ENCODE measurements at regions not wholly inside any gene's neighbourhood (a gene's known extent, or its start where the extent isn't known, plus 50 kb on each side); places are given as distances from the start of the nearest gene placed in this dataset.

DNA sequence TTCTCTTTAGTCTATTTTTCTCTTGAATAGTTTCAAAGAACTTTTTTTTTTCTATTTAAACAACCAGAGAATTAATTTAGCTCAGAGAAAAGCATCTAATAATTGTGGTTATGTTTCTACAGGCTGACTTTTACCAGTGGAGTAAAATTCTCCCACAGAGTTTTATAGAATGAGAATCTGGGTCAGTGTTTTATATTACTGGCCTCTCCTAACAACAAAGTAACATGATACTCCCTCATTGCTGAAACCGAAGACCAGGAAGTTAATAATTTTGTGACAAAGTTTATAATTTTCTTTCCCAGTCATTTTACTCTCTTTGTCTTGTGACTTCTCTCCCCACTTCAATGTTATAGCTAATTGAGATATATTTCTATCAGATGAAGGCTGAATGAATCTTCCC lies 946.9 kb downstream of the EPHA3 start:
- TF ChIP-seq, protein P1, sequence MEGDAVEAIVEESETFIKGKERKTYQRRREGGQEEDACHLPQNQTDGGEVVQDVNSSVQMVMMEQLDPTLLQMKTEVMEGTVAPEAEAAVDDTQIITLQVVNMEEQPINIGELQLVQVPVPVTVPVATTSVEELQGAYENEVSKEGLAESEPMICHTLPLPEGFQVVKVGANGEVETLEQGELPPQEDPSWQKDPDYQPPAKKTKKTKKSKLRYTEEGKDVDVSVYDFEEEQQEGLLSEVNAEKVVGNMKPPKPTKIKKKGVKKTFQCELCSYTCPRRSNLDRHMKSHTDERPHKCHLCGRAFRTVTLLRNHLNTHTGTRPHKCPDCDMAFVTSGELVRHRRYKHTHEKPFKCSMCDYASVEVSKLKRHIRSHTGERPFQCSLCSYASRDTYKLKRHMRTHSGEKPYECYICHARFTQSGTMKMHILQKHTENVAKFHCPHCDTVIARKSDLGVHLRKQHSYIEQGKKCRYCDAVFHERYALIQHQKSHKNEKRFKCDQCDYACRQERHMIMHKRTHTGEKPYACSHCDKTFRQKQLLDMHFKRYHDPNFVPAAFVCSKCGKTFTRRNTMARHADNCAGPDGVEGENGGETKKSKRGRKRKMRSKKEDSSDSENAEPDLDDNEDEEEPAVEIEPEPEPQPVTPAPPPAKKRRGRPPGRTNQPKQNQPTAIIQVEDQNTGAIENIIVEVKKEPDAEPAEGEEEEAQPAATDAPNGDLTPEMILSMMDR (IDR thresholded peaks at IDR 0.05; ENCODE audit: low read depth, low read length, missing input control) = no peak
- TF ChIP-seq RAD21 (IDR thresholded peaks at IDR 0.05) (no peak), JUND (IDR thresholded peaks at IDR 0.05) (no peak), SP1 (IDR thresholded peaks at IDR 0.05) (no peak), RXRA (IDR thresholded peaks at IDR 0.05) (no peak), FOXA1 (IDR thresholded peaks at IDR 0.05) (no peak), YY1 (IDR thresholded peaks at IDR 0.05) (no peak), GABPA (IDR thresholded peaks at IDR 0.05 in 1 of 2, conservative IDR thresholded peaks at IDR 0.05 in 1 of 2) (no peak), TAF1 (conservative IDR thresholded peaks at IDR 0.05) (no peak)
- TF ChIP-seq, protein P2, sequence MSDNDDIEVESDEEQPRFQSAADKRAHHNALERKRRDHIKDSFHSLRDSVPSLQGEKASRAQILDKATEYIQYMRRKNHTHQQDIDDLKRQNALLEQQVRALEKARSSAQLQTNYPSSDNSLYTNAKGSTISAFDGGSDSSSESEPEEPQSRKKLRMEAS (IDR thresholded peaks at IDR 0.05) = no peak
- TF ChIP-seq, protein P3, sequence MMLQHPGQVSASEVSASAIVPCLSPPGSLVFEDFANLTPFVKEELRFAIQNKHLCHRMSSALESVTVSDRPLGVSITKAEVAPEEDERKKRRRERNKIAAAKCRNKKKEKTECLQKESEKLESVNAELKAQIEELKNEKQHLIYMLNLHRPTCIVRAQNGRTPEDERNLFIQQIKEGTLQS (IDR thresholded peaks at IDR 0.05) = no peak
- TF ChIP-seq, protein P4, sequence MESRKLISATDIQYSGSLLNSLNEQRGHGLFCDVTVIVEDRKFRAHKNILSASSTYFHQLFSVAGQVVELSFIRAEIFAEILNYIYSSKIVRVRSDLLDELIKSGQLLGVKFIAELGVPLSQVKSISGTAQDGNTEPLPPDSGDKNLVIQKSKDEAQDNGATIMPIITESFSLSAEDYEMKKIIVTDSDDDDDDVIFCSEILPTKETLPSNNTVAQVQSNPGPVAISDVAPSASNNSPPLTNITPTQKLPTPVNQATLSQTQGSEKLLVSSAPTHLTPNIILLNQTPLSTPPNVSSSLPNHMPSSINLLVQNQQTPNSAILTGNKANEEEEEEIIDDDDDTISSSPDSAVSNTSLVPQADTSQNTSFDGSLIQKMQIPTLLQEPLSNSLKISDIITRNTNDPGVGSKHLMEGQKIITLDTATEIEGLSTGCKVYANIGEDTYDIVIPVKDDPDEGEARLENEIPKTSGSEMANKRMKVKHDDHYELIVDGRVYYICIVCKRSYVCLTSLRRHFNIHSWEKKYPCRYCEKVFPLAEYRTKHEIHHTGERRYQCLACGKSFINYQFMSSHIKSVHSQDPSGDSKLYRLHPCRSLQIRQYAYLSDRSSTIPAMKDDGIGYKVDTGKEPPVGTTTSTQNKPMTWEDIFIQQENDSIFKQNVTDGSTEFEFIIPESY (IDR thresholded peaks at IDR 0.05) = no peak
- TF ChIP-seq, protein P5, sequence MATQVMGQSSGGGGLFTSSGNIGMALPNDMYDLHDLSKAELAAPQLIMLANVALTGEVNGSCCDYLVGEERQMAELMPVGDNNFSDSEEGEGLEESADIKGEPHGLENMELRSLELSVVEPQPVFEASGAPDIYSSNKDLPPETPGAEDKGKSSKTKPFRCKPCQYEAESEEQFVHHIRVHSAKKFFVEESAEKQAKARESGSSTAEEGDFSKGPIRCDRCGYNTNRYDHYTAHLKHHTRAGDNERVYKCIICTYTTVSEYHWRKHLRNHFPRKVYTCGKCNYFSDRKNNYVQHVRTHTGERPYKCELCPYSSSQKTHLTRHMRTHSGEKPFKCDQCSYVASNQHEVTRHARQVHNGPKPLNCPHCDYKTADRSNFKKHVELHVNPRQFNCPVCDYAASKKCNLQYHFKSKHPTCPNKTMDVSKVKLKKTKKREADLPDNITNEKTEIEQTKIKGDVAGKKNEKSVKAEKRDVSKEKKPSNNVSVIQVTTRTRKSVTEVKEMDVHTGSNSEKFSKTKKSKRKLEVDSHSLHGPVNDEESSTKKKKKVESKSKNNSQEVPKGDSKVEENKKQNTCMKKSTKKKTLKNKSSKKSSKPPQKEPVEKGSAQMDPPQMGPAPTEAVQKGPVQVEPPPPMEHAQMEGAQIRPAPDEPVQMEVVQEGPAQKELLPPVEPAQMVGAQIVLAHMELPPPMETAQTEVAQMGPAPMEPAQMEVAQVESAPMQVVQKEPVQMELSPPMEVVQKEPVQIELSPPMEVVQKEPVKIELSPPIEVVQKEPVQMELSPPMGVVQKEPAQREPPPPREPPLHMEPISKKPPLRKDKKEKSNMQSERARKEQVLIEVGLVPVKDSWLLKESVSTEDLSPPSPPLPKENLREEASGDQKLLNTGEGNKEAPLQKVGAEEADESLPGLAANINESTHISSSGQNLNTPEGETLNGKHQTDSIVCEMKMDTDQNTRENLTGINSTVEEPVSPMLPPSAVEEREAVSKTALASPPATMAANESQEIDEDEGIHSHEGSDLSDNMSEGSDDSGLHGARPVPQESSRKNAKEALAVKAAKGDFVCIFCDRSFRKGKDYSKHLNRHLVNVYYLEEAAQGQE (IDR thresholded peaks at IDR 0.05) = no peak
